KOPT-K1 (cell line): ENCODE measurements at regions not wholly inside any gene's neighbourhood (a gene's known extent, or its start where the extent isn't known, plus 50 kb on each side); places are given as distances from the start of the nearest gene placed in this dataset.
"Not testable (repeated sequence)": the region's sequence is repeated elsewhere in the genome, so short reads cannot be mapped to it uniquely, and the experiment has no call there.

Experiments used
- H3K27ac ChIP-seq: fragments of 200-600 bp; sonication (generic); 2 replicates; pipeline ENCODE4 v1.5.1; 2016; ENCODE audit warnings: antibody characterized with exemption, mild to moderate bottlenecking, low read depth, low read length; ENCODE audit not compliant: poor library complexity, severe bottlenecking
- H3K36me3 ChIP-seq: fragments of 200-600 bp; sonication (generic); 2 replicates; pipeline ENCODE4 v1.5.1; 2017; ENCODE audit warnings: antibody characterized with exemption, mild to moderate bottlenecking, low read length, moderate library complexity; ENCODE audit not compliant: insufficient read depth
- H3K9me3 ChIP-seq: fragments of 200-600 bp; sonication (generic); 2 replicates; pipeline ENCODE4 v1.5.1; 2017; ENCODE audit warnings: antibody characterized with exemption, low read length, mild to moderate bottlenecking; ENCODE audit not compliant: insufficient read depth, poor library complexity, severe bottlenecking

- no peaks in the 10 kb centered on the region for H3K9me3 ChIP-seq
- H3K27ac ChIP-seq = no peak overlapping the region
- H3K36me3 ChIP-seq = no peaks in the 10 kb centered on the region
Observed at GRCh38 chr5:2832394-2832793, 80.9 kb upstream of the IRX2 start.

GRCh38 chr5:2829239-2829638 is 77.8 kb upstream of the IRX2 start:
- peaks cover 7% of the 10 kb centered on the region for H3K9me3 ChIP-seq
- H3K27ac ChIP-seq = no peak overlapping the region
- no peaks in the 10 kb centered on the region for H3K36me3 ChIP-seq

- Histone ChIP-seq H3K36me3 (no peaks in the 10 kb centered on the region), H3K9me3 (peaks cover 17% of the 10 kb centered on the region), H3K27ac (no peak overlapping the region)
Observed at GRCh38 chr5:2818936-2819335, 67.5 kb upstream of the IRX2 start.

DNA sequence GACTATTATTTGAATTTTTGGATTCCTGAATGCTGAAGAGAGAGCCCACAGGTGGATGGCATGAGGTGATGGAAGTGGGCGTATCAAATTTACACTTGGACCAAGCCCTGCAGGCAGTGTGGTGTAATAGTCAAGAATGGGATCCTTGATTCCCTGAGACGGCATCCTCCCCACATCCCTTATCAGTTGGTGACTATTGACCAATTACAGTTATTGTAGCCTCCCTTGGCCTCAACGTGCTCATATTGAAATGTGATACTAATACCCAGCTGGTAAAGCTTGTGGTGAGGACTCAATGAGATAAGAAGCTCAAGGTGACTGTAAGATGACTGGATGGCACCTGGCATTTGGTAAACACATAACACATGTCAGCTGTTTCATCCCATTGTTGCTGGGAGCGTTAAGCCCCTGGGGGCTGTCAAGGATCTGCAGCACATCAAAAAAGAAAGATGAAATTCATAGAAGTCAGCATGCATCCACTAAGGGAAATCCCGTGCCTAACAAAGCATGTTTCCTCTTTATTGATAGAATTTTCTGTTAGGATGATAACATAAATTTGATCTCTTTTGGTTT is 65.6 kb upstream of the IRX2 start:
- Histone ChIP-seq H3K27ac (no peak overlapping the region), H3K9me3 (no peaks in the 10 kb centered on the region), H3K36me3 (no peaks in the 10 kb centered on the region)

- Histone ChIP-seq H3K9me3 (no peaks in the 10 kb centered on the region), H3K27ac (no peak overlapping the region), H3K36me3 (no peaks in the 10 kb centered on the region)
Observed at GRCh38 chr5:2813678-2814077, 62.2 kb upstream of the IRX2 start.

DNA sequence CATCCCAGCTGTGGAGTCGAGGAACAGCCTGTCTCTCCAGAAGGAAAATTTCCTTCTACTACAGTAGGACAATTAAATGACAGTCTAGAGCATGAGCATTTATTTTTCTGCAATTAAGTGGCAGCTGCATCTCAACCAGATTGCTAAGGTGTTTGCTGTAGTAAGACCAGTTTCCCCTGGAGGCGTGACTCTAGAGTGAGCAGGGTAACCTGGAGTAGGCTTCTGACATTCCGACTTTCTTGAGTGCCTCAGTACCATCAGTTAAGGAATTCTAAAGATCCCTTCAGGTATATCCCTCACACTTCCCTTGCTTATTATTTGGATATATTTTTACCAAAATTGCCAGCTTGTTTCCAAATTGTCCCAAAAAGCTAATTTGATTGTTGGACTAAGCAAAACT is 59.2 kb upstream of the IRX2 start:
- H3K9me3 ChIP-seq = no peaks in the 10 kb centered on the region
- no peaks in the 10 kb centered on the region for H3K36me3 ChIP-seq
- no peak overlapping the region for H3K27ac ChIP-seq

- not testable (repeated sequence) for H3K36me3 ChIP-seq, H3K27ac ChIP-seq, H3K9me3 ChIP-seq
Observed at GRCh38 chr5:2807244-2807643, 55.8 kb upstream of the IRX2 start.

DNA sequence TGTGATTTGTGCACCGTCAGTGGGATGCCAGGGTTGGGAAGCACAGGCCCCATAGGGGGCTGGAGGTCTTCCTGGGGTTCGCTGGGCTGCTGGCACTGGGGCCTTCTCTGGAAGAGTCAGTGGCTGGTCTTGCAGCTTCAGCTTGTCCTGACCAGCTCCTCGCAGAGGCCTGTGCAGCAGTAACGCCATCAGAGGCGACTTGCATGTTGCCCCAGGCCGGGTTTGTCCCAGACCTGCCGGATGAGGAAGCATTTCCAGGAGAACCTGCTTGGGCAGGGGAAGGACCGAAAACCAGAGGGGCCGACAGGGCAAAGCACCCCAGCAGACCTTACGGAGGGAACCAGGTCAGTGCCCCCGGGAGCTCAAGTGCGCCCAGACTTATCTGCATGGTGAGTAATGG is 54.7 kb upstream of the IRX2 start:
- Histone ChIP-seq H3K36me3 (no peaks in the 10 kb centered on the region), H3K9me3 (no peaks in the 10 kb centered on the region)

GRCh38 chr5:2805080-2805479 is 53.6 kb upstream of the IRX2 start:
- Histone ChIP-seq H3K27ac (no peak overlapping the region), H3K9me3 (no peaks in the 10 kb centered on the region), H3K36me3 (no peaks in the 10 kb centered on the region)

More for the DNA sequence above, 54.7 kb upstream of the IRX2 start:
- H3K27ac ChIP-seq = no peak overlapping the region

DNA sequence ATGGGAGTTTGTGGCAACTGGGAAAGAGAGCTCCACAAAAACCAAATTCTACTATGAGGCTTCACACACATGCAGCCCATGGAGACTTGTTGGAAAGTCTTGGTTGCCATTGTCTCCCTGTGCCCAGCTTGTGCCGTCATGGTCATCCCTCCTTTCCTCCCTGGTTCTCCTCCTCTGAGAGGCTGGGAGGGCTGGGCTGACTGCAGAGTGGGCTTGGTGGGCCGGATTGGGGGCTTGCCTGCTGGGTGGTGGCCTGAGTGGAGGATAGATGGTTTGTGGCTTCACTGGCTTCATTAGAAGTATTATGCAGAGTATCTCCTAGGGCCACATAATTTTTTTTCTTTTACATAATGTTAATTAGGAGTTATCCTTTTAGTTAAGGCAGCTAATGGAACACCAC is 52.3 kb upstream of the IRX2 start:
- Histone ChIP-seq H3K36me3 (no peaks in the 10 kb centered on the region), H3K27ac (no peak overlapping the region), H3K9me3 (no peaks in the 10 kb centered on the region)

- Histone ChIP-seq H3K9me3 (no peaks in the 10 kb centered on the region), H3K36me3 (no peaks in the 10 kb centered on the region), H3K27ac (no peak overlapping the region)
Observed at GRCh38 chr5:2802693-2803365, 51.4 kb upstream of the IRX2 start.

- Histone ChIP-seq H3K27ac (no peak overlapping the region), H3K36me3 (no peaks in the 10 kb centered on the region), H3K9me3 (no peaks in the 10 kb centered on the region)
Observed at GRCh38 chr5:2801577-2802525, 50.4 kb upstream of the IRX2 start.
